Muscle of arm (tissue), 1 donor: ENCODE measurements at regions not wholly inside any gene's neighbourhood (a gene's known extent, or its start where the extent isn't known, plus 50 kb on each side); places are given as distances from the start of the nearest gene placed in this dataset.
"Not testable (repeated sequence)": the region's sequence is repeated elsewhere in the genome, so short reads cannot be mapped to it uniquely, and the experiment has no call there.

ENCODE experiments used
- DNase-seq: peaks from one replicate; pipeline ENCODE4 v3.0.0-alpha.2; 2013

DNA sequence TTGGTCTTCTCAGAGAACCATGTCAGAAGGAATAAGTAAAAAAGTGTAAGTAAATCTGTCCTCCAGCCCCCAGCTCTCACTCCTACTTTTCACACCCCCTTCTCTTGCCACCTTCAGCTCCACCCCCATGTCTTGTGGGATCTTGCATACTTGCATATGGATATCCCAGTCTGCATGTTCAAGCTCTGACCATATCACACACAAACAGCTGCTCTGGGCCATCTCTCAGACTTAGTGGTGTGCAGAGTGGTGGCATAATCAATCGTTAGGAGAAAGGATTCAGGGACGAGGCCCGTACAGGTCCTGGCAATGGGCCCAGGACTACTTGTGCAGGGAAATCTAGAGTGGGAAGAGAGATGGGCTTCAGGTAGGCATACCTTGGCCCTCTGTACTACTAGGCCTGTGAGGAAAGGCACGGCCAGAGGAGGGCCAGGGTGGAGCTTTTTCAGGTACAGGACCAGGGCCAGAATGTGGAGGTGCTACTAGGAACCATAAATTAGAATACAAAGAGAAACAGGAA, 112.0 kb upstream of the SGK1 start:
- no peak for DNase-seq

DNA sequence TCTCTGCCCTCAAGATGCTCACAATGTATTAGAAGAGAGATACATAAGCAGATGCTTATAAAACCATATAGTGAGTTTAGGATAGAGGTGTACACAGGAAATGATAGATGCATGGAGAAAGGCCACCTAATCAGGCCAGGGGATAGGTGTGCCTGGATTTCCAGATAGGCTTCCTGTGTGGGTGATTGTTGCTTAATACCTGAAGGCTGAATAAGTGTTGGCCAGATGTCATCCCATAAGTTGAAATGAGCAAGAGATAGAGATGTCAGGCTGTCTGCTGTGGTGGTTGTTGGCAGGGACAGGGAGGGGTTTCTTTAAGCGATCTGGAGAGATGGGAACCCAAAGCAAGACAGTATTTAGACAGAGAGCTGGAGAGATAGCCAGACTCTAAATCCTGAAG, 109.8 kb upstream of the SGK1 start:
- no peak for DNase-seq

DNA sequence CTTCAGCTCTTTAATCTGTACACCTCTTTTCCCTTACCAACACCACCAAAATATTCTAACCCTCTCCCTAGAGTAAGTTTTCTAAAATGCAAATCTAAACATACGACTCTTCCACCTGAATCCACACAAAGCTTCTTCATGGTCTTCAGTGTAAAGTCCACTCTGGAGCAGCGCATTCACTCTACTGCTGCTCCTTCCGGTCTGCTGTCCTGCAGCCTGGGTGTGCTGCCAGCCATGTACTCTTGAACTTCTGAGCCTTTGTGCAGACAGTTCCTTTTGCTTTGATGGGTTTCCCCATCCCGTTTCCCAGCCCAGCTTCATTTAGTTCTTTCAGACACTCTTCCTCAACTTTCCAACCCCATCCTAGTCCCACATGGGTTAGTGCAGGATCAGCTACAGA, 108.7 kb upstream of the SGK1 start:
- no peak for DNase-seq

DNA sequence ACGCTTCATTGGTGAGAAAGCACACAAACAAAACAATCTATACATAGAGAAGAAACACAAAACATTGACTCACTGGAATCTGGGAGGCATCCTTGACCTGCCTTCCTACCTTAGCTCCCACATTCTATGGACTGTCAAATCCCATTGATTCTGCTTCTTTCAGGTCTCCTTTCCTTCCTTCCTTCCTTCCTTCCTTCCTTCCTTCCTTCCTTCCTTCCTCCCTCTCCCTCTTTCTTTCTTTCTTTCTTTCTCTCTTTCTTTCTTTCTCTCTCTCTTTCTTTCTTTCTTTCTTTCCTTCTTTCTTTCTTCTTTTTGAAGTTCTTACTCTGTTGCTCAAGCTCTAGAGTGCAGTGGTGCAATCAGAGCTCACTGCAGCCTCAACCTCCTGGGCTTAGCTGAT, 108.0 kb upstream of the SGK1 start:
- not testable (repeated sequence) for DNase-seq

DNA sequence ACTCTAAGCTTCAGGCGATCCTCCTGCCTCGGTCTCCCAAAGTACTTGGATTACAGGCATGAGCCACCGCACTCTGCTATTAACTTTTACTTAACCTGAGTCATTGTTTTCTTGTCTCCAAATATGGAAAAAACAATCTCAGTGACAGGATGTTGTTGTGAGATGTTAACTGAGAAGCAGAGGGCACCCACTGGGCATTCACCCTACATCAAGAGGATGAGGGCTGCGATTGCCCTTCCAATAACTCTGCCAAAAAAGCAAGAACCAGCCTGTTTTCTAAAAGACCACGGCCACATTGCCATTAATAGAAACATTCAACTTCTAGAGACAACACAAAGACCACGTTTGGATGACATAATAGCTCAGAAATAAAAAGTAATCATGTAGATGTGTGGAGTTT, 107.6 kb upstream of the SGK1 start:
- no peak for DNase-seq

DNA sequence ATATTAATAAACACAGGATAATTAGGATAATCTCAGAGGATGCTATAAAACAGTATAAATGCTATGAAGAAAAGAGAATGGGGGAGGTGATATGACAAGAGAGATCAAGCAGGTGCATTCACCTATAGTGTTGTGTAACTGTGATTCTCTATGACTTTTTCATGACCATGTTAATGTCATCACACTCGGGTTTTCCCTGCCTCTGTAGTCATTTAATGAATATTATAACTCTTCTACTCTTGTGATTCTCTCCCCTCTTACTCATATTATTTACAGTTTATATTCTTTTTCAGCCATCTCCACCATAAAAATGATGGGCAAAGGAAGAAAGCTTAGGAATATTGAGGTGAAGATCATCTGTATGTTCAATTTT, 106.9 kb upstream of the SGK1 start:
- no peak for DNase-seq

DNA sequence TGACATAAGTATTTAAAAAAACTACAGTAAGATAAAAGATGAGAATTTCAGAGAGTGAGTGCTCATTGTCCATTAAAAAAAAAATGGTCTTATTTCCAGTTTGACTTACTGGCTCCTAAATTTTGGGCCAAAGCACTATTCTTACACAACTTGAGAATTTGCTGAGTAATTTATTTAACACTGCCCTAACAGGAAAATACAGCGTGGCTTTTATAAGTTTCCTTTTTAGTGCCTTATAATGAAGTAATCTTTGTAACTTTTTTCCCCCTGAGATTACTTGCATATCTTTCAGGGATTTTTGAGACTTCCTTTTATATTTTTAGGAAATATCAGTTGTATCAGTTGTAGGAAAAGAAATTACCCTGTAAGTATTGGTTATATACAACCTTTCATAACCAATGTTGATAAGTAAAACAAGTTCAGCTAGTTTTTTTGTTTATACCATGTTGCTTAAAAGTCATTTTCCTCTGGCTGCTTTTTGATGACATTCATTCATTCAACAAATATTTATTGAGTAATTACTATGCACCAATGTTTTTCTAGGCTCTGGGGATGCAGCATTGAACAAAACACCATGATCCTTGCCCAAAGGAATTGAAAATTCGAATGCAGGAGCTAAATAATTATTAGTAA, 106.4 kb upstream of the SGK1 start:
- no peak for DNase-seq

DNA sequence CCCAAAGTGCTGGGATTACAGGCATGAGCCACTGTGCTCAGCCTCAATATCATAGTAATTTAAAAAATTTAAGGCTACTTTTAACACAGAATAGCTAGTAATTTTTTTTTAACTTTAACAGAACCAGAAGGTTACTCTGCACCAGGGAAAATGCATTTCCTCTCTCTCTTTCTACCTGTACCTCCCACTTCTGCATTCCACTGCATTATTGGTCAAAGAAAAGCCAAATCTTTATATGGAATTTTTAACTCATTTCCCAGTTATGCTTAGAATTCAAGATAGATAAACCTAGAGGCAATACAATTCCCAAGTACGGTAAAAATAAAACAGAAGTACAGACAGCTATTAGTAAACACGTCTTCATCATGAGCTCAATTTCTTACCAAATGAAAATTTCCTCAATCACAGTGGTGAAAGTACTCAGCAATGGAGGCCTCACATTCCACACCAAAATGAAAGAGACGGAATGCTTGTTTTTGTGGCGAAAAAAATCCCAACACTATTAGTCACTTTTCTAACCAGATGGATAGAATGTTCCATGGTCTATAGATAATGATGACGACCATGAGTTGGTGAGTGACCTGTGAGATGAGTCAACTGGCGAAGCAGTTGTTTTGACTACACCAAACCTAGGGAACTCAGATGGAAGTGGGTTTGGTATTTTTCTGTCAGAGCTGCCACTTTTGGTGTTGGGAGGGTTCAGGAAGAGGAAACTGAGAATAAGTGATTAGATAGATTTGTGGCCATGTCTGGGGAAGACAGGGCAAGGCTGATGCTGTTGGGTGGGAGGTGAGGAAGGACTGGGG, 104.7 kb upstream of the SGK1 start:
- DNase-seq = no peak

DNA sequence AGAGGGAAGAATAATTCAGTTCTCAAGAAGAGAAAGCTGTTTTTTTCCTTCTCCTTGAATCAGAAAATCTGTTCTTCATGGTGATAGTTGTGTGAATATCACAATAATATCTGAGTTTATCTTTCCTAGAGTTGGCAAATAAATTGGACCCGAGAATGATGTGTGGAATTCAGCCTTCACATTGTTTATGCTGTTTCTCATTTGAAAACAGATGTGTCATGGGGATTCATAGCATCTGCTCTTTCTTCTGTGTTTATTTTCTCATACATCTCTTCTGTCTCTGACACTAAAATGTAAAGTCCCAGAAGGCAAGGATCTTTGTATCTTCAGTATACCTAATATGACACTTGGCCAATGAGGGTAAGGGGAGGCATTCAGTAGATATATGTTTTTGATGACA, 103.6 kb upstream of the SGK1 start:
- no peak for DNase-seq

DNA sequence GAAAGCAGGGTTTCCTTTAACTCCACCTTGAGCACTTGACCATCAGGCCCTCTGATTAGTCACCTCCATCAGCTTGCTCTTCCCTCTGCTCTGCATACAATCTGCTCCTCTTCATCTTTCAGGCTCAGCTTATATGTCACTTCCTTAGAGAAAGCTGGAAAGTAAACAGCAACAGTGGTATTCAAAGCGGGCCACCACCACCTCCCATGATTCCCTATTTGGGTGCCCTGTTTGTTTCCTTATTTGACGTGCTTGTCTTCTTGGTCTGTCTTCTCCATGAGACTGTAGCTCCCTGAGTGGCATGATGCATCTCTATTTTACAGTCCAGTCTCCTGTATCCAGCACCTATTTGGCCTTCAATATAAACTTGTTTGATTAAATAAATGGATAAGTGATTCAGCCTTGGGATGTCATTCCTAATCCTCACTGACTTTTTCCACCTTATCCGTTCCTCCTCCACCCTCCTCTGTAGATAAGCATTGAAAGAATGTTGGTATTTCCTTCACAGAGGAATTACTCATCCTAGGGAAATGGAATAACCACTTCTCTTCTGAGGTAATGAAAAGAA, 102.8 kb upstream of the SGK1 start:
- DNase-seq = no peak

DNA sequence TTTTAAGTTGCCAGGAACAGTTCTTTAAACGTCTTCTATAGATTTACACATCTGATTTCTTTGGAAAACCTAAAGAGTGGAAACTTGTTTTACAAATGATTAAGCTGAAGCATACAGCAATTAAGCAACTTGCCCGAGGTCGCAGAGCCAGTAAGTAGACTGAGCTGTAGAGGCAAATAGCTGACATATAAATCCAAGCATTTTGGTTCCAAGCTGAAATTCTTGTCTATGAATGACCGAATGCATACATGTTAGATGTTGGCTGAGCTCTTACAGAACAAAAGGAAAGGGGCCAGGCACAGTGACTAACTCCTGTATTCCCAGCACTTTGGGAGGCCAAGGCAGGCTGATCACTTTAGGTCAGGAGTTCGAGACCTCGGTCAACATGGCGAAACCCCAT, 101.8 kb upstream of the SGK1 start:
- no peak for DNase-seq

DNA sequence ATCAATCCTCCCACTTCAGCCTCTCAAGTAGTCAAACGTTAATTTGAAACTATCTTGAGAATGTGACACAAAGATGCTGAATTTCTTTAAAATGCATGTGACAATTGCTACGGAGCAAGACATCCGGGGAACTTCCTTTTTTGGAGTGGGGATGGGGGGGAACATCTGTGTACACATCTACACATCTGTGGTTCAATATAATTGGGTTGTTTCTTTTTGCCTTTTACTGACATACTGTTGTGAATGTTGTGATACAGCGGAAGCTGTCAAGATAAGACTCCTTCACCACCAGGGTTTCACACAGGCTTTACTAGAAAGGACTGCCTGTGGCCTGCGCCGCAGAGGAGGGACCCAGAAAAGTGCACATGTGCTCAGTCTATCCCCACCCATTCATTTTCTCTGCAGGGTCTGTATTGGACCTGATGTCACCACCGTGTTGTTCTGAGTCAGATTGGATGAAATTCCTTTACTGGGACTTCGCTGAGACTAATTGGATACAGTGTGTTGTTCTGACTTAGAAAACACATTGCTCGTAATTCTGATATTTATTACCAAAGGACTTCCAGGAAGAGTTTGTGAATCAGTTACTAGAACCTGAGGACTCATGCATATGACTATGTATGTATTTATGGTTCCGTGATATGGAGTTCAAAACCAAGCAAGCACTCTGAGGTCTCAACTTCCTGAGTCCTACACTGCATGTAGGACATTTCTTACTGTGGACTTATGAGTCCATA, 98.7 kb upstream of the SGK1 start:
- DNase-seq = no peak

DNA sequence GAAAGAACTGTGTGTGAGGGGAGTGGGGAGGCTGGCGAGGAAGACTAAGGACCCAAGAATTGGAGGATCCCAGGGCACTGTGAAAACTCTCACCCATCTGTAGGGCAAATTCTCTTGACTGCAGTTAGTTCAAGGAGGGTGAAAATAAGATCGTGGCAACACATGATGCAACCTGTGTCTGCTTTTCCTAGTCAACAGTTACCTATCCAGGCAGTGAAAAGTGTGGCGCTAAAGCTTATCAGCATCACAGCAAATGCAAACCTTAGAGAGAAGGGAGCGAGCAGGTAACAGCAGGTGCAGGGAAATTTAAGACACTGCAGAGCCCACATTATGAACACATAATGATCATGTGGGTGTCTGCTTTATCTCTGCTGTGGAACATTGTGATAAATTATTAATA, 97.7 kb upstream of the SGK1 start:
- DNase-seq = no peak

DNA sequence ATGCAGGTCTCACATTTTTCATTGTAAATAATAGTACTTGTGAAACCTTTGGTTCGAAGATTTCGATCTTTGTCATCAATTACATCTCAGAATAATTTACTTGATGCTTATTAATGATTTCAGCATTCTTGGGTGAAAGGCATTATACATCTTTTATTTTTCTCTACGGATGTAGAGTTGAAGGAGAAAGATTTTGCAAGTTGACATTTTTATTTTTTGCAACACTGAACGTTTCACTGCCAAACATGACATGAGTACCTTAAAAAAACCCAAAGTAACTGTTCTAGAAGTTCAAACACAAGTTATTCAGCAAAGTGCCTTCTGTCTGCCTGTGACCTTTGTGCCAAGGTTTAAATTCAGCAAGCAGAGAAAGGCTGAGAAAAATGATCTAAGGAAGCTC, 97.3 kb upstream of the SGK1 start:
- DNase-seq = no peak

DNA sequence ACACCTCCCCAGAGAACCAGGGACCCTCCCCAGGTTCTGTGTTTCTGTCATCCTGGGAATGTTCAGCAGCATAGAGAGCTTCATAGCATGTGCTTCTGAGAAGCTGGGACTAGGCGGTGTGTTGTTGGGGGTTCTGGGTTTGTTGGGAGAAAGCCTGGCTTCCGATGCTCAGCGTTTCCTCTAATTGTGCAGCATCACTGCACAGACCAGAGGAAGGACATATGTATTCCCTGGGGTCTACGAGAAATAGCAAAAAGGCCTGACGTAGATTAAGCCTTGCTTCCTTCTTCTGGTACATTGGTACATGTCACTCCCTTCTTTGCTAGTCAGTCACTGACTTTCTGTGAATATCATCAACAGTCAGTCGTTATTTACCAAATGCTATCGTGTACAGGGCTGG, 96.9 kb upstream of the SGK1 start:
- no peak for DNase-seq

DNA sequence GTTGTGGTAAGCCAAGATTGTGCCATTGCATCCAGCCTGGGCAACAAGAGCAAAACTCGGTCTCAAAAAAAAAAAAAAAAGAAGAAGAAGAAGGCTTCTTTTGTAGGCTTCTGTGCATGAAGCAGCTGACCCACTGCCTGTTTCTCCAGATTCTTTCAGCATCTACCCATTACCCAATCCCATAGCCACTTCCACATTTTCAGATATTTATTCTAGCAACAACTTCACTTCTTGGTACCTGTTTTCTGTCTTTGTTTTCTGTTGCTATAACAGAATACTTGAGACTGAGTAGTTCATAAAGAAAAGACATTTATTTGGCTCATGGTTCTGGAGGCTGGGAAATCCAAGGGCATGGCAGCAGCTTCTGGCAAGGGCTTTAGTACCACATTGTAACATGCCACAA, 95.3 kb upstream of the SGK1 start:
- DNase-seq = no peak

DNA sequence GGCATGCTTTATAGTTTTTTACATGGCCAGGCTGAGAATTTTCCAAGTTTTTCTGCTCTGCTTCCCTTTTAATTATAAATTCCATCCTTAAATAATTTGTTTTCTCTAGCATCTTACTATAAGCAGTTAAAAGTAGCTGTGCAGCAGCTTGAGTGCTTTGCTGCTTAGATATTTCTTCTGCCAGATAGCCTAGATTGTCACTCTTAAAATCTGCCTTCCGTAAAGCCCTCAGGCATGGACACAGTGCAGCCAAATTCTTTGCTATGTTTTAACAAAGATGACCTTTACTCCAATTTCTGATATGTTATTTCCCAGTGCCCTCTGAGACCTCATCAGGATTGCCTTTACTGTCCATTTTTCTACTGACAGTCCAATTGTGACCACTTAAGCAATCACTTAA, 92.6 kb upstream of the SGK1 start:
- DNase-seq = no peak

DNA sequence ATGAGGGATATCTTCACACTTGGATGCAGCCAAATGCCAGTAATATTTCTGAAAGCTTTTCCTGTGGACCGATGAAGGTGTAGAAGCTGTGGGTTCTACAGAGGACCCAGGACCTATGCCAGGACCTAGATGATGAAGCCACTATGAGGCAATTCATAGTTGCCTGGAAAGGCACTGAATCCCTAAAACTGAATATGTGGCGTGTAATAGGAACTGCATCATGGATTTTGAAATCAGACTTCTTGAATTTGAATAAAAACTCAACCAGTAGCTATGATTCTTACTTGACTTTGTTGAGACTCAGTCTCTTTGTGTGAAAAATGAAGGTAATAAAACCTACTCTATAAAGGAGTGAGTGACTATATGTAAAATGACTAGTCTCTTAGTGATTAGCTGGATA, 89.9 kb upstream of the SGK1 start:
- no peak for DNase-seq

DNA sequence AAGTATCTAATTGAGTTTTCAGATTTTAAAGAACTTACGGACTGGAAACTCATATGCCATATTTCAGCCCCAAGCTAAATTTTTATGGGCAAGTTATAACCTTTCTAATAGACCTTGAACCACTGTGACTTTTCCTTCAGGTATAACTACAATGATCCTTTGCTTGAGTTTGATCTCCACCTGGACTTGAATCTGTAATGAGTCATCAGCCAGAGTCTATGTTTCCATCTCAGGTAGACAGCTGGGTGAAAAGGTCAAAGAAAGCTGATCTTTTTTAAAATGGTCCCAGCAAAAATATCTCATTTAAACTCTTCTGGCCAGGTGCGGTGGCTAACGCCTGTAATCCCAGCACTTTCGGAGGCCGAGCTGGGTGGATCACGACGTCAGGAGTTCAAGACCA, 88.4 kb upstream of the SGK1 start:
- DNase-seq = no peak

DNA sequence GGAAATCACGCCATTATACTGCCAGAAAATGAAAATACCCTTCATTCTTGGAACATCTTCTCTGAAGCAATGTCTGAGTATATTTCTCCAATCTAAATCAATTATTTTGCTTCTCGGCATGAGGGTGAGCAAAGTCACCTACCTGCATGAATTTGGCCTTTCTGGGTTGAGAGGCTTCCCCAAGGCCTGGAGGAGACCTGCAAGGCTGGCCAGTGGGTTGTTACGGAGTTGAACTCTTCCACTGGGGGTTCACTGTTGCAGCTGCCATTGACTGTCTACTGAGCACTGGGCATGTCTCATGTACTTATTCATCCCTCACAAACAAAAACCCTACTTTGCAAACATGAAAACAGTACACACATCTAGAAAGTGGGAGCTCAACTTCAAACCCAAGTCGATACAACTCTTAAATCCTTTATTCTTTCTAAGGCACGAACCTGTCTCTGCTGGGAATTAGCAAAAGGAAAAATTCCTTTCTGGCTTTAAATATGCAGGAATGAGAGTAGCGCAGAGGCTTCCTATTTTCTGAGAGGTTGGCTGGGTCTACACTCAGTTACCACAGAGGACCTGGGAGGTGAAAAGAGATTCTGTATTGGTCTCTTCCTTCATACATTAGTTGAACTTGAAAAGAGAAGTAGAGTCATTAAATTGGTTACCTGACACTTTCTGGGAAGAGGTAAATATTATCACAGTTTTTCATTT, 87.6 kb upstream of the SGK1 start:
- DNase-seq = no peak

DNA sequence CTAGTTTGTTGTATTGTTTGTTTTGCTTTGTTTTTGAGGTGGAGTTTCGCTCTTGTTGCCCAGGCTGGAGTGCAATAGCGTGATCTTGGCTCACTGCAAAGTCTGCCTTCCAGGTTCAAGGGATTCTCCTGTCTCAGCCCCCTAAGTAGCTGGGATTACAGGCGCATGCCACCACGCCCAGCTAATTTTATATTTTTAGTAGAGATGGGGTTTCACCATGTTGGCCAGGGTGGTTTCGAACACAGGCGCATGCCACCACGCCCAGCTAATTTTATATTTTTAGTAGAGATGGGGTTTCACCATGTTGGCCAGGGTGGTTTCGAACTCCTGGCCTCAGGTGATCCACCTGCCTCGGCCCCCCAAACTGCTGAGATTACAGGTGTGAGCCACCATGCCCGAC, 85.4 kb upstream of the SGK1 start:
- DNase-seq = not testable (repeated sequence)

DNA sequence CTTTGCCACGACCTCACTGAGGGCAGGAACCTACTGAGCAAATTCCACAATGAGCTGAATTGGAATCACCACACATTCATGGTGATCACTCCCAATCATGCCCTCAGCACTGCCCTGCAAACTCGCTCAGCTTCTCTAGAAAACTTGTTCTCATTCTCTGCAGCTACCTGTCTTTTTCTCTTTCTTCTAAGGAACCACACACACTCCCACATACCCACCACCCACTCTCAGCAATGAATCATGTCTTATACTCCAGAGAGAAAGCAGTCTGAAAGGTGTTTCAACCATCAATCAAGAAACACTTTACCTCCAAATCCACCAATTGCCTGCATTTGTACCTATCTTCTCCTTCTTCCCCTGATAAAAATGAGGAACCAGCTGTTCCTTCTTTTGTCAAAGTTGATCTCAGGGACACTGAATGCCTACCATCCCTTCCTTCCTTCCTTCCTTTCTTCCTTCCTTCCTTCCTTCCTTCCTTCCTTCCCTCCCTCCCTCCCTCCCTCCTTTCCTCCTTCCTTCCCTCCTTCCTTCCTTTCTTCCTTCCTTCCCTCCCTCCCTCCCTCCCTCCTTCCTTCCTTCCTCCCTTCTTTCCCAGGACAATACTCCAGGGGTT, 84.6 kb upstream of the SGK1 start:
- no peak for DNase-seq
